H4 (cell line): ENCODE measurements at regions not wholly inside any gene's neighbourhood (a gene's known extent, or its start where the extent isn't known, plus 50 kb on each side); places are given as distances from the start of the nearest gene placed in this dataset.

Experiments used
- DNase-seq: peaks from one replicate; pipeline ENCODE4 v3.0.0-alpha.2; 2015; ENCODE audit warnings: low spot score

DNA sequence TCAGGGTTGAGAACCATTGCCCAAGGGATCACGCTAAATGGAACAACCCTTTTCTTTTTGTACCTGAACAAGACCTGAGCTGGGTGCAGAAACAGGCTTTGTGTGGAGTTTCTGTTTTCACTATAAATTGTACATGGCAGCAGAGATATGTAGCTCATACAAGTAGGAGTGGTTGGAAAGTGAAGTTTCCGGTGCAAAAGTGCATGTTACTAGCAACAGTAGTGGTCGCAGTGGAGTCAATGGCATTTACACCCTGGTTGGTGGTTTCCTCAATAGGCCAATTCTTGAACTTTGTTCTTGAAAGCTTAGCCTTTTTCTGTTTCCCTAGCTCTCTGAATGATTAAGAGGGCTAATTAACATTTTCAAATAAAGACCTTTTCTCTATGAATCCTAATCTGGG lies 170.7 kb downstream of the NEBL start:
- DNase-seq, result no peak

DNA sequence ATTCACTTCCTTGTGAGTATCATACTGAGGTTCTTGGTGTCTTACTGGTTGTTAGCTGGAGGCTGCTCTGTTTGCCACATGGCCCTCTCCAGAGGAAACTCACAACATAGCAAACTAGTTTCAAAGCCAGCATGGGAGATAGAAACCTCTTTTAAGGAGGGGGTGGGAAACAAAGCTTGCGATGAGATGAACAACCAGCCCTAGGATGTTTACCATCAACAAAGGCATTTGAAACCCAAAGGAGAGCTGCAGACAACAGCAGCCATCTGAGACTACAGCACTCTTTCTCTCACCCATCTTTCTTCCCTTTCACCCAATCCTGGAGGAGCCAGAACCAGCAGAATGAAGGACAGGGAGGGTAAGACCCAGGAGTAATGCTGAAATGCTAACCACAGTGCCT lies 182.1 kb downstream of the NEBL start:
- DNase-seq, result no peak

DNA sequence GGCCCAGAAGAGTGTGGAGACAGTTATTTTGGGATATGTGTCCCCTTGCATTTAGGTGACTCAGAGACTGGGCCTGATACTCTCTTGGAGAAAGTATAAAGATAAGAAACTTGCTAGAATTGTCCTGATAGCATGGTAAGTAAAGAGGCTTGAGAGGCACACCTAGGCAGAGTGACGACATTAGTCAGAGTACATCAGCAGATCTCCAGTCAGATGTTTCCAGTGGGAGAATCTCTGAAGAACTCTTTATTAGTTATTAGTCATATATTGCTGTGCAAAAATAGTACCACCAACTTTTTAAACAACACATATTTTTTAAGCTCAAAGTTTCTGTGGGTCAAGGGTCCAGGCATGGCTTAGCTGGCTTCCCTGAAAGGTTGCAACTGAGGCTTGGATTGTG lies 182.6 kb downstream of the NEBL start:
- DNase-seq, result no peak

DNA sequence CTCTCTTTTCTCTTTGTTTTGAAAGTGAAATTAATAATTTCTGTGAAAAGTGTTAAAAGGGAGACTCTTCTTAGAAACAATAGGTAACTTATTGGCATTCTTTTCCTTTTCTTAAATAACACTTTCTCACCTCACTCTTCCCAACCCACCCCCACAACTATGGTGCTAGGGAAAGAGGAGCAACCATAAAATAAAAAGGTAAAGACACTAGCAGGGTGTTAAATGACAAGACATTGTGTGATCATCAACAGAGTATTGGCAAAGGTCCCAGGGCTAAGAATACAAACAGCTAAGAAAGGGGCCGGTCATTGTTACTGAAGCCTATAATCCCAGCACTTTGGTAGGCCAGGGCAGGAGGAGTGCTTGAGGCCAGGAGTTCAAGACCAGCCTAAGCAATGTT lies 183.7 kb downstream of the NEBL start:
- no peak for DNase-seq

DNA sequence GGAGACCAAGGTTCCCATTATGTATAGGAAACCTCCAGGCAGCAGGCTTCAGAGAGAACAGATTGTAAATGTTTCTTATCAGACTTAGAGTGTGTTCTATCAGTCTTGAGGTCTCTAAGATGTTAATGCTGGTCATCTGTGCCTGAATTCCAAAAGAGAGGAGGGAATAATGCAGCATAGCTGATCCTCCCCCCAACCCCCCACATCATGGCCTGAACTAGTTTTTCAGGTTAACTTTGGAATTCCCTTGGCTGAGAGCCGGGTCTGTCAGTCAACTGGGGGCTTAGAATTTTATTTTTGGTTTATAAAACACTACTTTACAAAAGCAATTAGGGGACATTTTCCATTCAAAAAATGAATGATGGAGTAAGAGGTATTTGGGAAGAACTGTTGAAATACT lies 184.3 kb downstream of the NEBL start:
- no peak for DNase-seq

DNA sequence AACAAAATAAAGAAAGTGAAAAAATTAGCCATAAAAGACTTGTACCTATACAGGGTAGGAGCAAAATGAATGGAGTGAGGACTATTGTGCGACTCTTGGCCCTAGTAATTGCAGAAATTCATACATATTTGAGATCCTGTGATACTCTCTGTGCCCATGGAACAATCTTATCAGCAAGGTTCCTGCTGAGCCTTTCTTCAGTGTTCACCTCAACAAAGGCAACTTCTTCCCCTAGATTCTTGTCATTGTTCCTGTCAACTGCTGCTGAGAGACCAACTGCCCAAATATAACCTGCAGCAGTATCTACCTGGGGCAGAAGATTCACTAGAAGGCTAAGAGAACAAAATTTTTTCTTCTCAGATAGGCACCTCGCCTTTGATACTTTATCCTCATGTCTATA lies 187.4 kb downstream of the NEBL start:
- DNase-seq, result no peak

DNA sequence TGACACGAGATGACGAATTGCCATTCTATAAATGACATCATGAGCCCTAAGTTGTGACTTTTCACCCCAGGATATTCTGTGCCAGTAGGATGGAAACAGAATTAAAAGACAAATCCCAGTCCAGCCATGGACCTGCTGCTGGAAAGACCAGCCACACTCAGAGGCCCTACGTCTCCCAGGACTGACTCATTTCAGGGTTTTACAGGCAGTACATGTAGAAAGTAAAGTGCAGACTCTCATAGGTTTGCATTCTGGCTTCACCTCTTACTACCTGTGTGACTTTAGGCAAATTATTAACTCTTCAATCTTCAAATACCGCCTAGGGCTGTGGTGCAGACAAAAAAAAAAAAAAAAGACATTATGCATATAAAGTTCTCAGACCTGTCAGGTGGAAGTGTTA lies 188.8 kb downstream of the NEBL start:
- no peak for DNase-seq

DNA sequence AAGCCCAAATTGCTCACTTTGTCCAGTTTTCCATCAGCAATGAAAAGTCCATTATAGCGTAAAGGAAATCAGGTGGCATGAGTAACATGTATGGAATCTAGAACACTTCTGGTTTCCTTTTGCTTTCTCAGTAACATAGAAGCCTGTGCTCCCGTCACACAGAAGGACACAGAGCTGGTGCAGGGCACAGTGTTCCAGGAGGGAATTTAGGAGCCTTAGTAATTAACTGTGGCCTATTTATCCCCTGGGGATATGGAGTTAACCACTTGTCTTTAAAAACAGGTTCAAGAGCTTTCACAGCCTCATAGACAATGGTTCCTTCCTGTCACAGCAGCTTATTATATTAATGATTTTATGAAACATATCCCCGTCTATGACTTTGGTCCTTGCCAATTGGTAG lies 189.9 kb downstream of the NEBL start:
- DNase-seq, result no peak

DNA sequence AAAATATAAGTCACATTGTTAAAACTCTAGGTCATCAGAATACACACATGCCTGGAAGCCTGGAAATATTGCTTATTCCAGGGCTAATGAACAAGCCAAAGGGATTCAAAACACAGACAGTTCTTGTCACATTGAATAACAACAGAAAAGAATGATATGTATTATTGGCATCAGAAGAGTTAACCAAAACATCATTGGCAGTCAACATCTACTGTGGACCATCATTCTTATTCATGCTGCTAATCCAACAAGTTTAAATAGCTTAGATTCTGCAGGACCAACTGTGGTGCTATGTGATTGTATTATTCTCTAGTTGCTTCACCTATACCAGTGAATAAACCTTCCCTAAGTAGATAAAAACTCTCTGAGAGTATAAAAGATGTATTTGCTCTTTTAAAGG lies 198.3 kb downstream of the NEBL start:
- DNase-seq, result no peak

DNA sequence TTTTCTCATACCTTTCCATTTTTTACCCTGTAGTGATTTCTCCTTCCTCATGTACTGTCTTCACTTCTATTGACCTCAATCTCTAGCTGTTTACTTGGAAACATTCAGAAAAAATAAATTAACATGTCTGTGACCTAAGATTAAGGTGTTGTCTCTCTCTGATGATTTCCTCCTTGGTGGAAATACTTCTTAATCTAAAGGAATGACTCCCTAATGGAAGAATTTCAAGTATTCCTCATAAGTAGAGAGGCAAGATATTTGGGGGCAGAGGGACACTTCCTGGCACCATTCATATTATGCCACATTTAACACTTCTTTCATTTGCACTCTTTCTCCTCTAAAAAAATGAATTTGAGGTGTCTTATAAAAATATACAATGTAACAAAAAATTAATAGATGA lies 202.8 kb downstream of the NEBL start:
- DNase-seq, result no peak

DNA sequence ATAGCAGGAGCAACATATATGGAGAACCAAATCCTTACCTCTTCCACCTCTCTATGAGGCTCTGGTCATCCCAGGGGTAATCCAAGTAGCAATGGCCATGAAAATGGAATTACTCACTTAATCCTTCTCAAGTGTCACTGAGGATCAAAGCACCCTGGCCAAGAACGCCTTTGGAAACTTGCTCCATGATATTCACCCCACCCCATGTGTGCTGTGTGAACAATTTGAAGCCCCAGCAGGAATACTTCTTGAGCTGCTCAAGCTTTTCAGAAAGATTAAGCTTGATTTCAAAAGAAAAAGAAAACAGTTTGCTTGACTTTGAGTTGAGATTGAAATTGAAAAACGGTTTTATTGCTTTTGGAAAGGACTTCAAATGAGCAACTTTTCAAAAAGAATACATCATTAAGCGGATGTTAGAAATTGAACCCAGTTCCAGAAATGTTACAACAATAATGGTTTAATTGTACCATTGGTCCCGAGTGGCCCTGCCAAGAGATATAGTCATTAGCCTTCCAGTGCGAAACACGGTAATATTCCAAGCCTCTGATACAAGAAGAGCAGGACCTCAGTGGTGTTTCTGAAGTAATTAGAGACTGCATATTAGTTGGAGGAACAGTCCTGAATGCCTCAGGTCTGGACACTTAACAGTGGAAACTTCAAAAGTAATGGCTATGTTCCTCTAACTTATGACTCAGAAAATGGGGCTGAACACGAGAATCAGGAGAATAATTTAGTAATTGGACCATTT lies 208.1 kb downstream of the NEBL start:
- no peak for DNase-seq

DNA sequence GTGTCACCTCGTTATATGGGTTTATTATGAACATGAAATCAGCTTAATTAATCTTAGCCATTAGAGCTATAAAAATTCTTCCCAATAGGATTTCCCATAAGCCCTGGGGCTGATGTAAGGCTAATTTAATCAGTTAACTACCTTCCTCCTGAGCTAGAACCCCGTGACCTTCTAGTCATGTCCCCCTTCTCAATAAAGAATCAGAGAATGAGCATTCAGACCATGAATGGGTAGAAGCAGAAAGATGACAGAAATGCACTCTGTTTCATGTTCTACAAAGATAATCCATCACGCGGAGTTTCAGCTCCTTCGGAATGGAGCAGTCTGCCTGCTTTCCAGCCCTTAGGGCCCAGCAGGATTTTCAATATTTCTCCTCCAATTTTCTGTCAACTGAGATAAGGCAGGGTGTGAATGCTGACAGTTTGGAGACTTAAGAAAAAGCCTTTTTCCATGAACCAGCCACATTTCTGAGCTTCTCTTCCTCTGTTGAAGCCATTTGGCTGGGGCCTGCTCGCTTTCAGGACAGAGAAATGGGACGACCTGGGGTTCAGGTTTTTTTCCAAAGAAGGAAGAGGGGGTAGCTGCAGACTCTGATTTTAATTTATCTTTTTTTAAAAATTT lies 211.0 kb downstream of the NEBL start:
- no peak for DNase-seq

DNA sequence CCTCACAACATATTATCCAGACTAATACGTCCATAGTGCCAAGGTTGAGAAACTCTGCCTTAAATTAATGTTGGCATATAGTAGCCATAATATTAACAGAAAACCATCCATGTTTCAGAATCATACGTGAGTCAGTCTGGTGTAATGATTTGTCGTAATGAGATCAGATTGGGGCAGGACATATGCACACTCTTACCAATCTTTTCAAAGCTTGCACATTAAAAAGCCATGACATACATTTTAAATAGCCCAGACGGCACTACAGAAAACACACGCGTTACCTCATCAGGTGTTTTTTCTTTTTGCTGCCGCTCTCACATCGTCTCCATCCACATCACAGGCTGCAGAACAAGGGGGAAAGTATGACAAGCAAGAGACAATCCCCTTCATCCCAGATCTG lies 211.6 kb downstream of the NEBL start:
- DNase-seq, result no peak

DNA sequence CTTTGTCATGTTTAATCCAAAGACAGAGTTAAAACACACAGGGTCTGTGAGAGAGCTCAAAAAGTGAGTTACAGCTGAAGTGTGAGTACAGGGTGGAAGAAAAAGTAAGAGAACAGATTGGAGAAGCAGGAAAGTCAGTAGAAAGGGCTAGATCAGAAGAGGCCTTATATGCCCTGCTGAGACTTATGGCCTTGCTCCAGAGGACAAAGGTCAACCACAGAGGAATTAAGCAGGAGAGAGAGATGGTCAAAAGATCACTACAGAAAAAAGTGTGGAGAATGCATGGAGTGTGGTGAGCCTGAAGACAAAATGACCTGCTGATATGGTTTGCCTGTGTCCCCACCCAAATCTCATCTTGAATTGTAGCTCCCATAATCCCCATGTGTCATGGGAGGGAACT lies 213.8 kb downstream of the NEBL start:
- DNase-seq, result no peak

DNA sequence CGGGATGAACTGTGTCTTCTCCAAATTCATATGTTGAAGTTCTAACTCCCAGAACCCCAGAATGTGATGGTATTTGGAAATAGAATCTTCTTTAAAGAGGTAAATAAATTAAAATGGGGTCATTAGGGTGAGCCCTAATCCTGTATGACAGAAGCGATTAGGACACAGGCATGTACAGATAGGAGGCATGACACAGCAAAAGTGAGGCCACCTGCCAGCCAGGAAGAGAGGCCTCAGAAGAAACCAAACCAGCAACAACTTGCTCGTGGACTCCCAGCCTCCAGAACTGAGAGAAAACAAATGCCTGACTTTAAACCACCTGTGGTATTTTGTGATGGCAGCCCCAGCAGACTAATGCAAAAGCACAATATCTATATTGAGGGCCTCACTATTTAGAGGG lies 214.3 kb downstream of the NEBL start:
- no peak for DNase-seq

DNA sequence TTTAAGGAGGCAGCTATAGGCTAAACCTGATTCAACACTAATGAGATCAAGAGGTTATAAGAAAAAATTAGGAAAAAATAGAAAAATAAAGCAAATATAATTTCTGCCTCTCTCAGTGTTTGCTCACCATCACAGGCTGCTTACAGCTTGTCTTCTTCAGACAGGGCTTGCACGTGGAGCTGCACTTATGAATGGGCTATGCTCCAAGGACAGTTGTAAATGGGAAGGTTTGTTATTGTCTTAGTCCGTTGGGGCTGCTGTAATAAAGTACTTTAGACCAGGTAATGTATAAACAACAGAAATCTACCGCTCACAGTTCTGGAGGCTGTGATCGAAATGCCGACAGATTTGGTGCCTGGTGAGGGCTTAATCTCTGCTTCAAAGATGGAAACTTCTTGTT lies 219.8 kb downstream of the NEBL start:
- DNase-seq, result no peak

DNA sequence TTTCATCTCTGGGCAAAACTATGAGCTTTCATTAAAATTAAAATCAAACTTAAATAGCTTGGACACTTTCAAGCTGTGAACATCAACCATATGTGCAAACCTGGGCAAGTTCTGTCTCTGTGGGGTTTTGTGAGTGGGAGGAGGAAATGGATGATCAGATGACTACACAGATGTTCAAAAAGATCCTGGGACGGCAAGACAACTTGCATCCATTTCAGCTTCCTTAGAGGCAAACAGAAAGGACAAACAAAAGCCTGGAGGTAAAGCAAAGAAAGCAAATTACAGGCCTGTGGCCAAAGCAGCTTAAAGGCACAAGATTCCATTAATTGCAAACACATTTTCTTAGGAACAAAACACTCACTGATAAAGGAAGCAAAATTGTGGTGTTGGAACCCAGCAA lies 222.2 kb downstream of the NEBL start:
- no peak for DNase-seq

DNA sequence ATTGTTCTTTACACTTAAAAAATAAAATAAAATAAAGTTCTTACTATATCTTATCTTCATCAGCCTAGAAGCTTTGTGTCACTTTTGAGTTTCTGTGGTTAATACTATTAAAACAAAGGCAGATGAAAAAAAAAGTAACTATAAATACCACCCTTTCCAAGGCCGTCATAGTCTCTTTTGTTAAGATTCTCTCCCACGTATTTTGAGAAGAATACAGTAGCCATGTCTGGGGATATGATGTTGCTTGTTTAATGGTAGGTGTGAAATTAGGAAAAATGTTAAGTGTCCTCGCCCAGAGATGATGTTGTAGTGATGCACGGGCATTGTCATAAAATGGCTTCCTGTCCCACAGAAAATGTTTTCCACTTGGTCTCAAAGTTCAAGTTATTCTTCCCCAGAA lies 223.9 kb downstream of the NEBL start:
- DNase-seq, result no peak

DNA sequence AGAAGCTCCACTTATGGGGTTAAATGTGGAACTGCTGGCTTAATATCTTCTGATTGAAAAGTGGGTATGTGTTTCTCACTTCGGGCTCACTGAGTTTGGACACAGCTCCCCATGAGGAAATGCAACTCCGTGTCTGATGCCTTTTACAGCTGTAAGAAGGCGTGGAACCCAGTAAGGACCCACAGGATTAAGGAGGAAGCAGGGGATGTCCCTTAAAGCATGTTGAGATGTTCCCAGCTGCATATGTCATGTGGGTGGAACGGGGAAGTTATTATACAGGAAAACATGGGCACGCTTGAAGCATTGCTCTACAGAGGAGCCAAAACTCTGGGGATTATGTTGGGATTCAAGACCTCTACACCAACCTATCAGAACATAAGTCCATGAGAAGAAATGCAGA lies 224.4 kb downstream of the NEBL start:
- DNase-seq, result no peak

DNA sequence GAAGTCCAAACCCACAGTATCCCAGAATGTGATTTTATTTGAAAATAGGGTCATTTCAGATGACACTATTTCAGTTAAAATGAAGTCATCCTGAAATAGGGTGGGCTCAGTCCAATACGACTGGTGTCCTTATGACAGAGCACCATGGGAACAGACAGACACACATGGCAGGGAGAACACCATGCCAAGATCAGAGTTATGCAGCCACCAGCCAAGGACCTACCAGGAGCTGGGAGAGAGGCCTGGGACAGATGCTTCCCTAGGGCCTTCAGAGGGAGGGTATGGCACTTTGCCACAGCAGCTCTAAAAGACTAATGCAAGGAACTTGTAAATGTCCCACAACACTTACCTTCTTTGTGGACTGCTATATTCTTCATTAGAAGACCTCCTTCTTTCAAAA lies 226.5 kb downstream of the NEBL start:
- DNase-seq, result no peak

DNA sequence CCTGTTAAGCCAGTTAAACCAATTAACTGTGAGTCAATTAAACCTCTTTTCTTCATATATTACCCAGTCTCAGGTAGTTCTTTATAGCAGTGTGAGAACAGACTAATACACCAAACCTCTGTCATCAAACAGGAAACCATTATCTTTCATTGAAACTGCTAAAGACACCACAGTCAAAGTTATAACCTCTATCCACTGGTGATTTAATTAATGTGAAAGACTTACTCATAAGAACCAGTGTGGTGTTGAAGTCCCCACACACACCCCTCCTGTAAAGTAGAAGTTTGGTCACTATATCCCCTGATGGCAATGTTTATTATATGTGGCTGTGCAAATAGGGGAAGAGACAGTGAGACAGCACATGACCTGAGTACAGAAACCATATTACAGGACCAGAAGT lies 228.1 kb downstream of the NEBL start:
- DNase-seq, result no peak

DNA sequence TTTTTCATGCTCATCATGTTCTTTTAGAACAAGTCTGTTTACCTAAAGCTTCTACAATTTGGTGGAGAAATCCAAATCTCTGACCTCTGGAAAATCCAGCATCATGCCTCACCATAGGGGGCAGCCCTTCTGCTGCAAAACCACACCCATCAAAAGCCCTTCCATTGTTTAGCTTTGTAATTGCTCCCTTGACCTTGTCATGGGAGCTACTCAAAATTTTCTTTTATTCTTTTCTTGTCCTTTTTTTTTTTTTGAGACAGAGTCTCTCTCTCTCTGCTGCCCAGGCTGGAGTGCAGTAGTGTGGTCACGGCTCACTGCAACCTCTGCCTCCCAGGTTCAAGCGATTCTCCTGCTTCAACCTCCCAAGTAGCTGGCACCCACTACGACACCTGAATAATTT lies 234.4 kb downstream of the NEBL start:
- no peak for DNase-seq

DNA sequence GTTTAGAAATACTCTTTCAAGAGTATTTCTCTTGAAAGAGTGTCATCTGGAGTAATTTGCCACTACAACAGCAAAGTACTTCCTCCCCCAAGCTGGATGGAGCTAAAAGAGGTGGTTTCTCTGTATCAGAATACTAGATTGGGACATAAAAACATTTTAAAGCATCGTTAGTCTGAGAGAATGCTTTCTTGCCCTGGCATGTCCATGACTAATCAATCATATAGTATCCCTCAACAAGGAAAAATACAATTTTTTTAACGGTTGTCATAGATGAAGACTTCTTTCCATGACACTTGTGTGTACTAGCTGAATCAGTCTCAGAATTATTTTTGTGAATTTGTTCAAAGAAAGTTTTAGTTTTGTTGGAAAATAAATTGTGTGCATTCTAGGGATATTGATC lies 237.9 kb downstream of the NEBL start:
- DNase-seq, result no peak

DNA sequence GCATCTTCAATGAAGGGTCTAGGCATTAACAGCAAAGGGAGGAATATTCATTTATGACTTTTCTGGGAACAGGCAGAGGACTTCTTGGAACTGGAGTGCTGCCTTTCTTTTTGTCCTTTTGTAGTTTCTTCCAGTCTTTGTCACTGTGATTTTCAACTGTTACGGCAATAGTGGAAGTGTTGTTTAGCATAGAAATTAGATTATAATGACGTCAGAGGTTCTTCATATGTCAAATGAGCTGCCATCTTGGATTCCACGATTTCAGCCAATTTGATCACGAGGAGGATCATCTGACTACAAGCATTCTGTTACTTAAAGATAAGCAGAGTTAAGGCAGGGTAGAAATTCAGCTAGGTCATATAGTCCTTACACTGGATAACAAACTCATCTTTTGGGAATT lies 239.0 kb downstream of the NEBL start:
- no peak for DNase-seq
